ENCODE measurements at regions not wholly inside any gene's neighbourhood (a gene's known extent, or its start where the extent isn't known, plus 50 kb on each side); places are given as distances from the start of the nearest gene placed in this dataset.
"Not testable (repeated sequence)": the region's sequence is repeated elsewhere in the genome, so short reads cannot be mapped to it uniquely, and the experiment has no call there.

DNA sequence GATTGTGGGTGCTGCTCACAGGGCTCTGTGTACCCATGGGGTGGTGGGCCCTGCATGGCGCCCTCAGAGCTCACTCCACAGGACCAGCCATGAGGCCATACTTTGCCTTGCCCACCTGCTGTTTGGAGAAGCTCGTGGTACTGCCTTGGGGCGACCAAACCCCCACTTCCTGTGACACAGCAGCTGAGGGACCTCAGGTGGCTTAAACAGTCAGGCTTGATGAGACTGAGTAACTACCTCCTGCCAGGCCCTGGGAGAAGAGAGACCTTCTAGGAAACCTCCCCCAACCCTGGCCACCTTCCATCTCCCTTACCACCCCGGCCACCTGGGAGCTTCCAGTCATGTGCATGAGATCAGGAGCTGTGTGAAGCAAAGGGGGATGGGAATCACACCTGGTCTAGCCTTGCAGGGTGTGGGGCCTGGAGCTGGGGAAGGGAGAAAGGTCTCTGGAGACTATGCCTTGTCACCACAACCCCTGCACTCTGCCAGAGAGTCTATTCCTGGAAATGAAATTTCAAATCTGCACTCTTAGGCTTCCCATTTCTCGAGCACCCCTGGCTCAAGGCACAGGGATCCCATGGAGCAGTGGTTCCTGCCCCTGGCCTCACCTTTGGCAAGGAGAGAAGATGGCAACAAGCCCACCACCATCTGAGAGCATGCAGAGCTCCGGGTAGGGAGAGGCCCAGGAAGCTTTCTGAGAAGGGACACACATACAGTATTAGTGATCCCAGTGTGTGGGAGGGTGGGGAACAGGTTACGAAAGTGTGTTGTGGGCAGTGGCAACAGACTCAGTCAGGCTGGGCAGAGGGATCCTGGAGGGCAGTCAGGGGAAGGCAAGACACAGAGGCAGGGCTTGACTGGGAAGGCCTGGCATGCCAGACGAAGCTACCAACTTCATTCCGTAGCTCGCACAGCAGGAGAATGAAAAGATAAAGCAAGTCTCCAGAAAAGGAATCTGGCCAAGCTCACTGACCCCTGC is 125.0 kb downstream of the URI1 start:
- H3K27ac ChIP-seq = no peak overlapping the region
- TF ChIP-seq, protein P1, sequence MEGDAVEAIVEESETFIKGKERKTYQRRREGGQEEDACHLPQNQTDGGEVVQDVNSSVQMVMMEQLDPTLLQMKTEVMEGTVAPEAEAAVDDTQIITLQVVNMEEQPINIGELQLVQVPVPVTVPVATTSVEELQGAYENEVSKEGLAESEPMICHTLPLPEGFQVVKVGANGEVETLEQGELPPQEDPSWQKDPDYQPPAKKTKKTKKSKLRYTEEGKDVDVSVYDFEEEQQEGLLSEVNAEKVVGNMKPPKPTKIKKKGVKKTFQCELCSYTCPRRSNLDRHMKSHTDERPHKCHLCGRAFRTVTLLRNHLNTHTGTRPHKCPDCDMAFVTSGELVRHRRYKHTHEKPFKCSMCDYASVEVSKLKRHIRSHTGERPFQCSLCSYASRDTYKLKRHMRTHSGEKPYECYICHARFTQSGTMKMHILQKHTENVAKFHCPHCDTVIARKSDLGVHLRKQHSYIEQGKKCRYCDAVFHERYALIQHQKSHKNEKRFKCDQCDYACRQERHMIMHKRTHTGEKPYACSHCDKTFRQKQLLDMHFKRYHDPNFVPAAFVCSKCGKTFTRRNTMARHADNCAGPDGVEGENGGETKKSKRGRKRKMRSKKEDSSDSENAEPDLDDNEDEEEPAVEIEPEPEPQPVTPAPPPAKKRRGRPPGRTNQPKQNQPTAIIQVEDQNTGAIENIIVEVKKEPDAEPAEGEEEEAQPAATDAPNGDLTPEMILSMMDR (conservative IDR thresholded peaks at IDR 0.05; ENCODE audit: low read depth) = no peak
- ChIA-PET CTCF (interaction anchor here (0.6 kb wide), 1 partner anchor 20 kb away, joined by 3 read pairs; no protein-coding TSS in a partner anchor), POLR2A (ENCODE audit: low non-redundant PET) (no interaction called here)
- no peak for DNase-seq (ENCODE audit: low spot score)

- POLR2A ChIA-PET (ENCODE audit: low non-redundant PET); DNase-seq (ENCODE audit: low spot score); CTCF ChIA-PET; H3K27ac ChIP-seq: not testable (repeated sequence)
Observed at GRCh38 chr19:30067956-30068506, 126.0 kb downstream of the URI1 start.

GRCh38 chr19:30068528-30069395 is 126.7 kb downstream of the URI1 start:
- CTCF ChIA-PET = interaction anchor here (0.6 kb wide), 2 partner anchors 11 to 1873 kb away, joined by 3 to 4 read pairs; no protein-coding TSS in a partner anchor
- POLR2A ChIA-PET (ENCODE audit: low non-redundant PET) = no interaction called here
- TF ChIP-seq, protein P1 (conservative IDR thresholded peaks at IDR 0.05; ENCODE audit: low read depth) = no peak
- no peak overlapping the region for H3K27ac ChIP-seq
- no peak for DNase-seq (ENCODE audit: low spot score)

DNA sequence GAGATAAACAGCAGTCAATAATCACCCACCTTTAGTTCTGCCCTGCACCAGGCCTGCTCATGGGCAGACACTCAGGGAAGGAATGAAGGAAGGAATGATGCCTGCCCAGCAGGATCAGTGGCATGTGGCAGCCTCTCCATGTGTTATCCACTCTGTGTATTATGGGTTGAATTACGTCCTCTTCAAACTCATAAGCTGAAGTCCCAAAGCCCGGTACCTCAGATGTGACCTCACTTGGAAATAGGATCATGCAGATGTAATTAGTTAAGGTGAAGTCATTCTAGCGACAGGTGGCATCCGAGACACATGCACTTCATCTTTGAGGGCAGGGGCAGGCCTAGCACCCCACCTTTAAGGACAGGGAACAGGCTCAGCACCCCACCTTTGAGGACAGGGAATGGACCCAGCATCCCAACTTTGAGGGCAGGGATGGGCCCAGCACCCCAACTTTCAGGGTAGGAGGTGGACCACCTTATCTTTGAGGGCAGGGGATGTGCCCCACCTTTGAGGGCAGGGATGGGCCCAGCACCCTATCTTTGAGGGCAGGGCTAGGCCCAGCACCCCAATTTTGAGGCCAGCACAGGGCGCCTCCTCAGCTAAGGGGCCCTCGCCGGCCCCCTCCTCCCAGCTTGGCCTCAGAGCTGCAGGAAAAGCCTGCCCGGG is 127.6 kb downstream of the URI1 start:
- no peak for DNase-seq (ENCODE audit: low spot score)
- ChIA-PET CTCF (interaction anchor here (0.6 kb wide), 2 partner anchors 12 to 1874 kb away, joined by 3 to 4 read pairs; no protein-coding TSS in a partner anchor), POLR2A (ENCODE audit: low non-redundant PET) (no interaction called here)
- H3K27ac ChIP-seq = no peak overlapping the region
- TF ChIP-seq, protein P1 (conservative IDR thresholded peaks at IDR 0.05; ENCODE audit: low read depth) = no peak

- ChIA-PET CTCF (interaction anchor here (0.9 kb wide), 1 partner anchor 17 kb away, joined by 5 read pairs; no protein-coding TSS in a partner anchor), POLR2A (ENCODE audit: low non-redundant PET) (no interaction called here)
- no peak overlapping the region for H3K27ac ChIP-seq
- TF ChIP-seq, protein P1 (conservative IDR thresholded peaks at IDR 0.05; ENCODE audit: low read depth) = no peak
- no peak for DNase-seq (ENCODE audit: low spot score)
Observed at GRCh38 chr19:30070198-30070967, 128.3 kb downstream of the URI1 start.
